PC-9 (cell line): ENCODE measurements at regions not wholly inside any gene's neighbourhood (a gene's known extent, or its start where the extent isn't known, plus 50 kb on each side); places are given as distances from the start of the nearest gene placed in this dataset.

Experiments
- BruUV-seq: library from RNA; stranded (reverse); fragments of 400-500 nt; replicated peaks from 2 replicates; lab custom pipeline; 2021; lab: Mats Ljungman, UMichigan
- CTCF ChIA-PET: fragments of 300-600 bp; sonication (Branson Sonifier 250); formaldehyde crosslinking; loops from one replicate; lab custom pipeline; 2022; ENCODE audit warnings: antibody characterized with exemption; lab: Charles Lee
- POLR2A ChIA-PET: fragments of 300-600 bp; sonication (Branson Sonifier 250); formaldehyde crosslinking; loops from one replicate; lab custom pipeline; 2022; ENCODE audit warnings: antibody characterized with exemption; ENCODE audit not compliant: unreplicated experiment; lab: Charles Lee
- DNase-seq, 2 experiments: peaks; one replicate each; pipeline versions ENCODE4 v3.0.0 to v3.0.0-alpha.2; 2015 to 2022; ENCODE audit warnings: mixed read lengths in 1 of 2
- H2AFZ ChIP-seq: fragments of 200-600 bp; sonication (generic); 2 replicates; pipeline ENCODE4 v1.8.1; 2017; ENCODE audit warnings: antibody characterized with exemption
- H3F3A ChIP-seq: fragments of 200-600 bp; sonication (generic); 2 replicates; pipeline ENCODE4 v1.8.1; 2017; ENCODE audit warnings: antibody characterized with exemption, mild to moderate bottlenecking, low read depth; ENCODE audit not compliant: insufficient read depth
- H3K27ac ChIP-seq: fragments of 200-600 bp; sonication (generic); 2 replicates; pipeline ENCODE4 v1.6.1; 2016; ENCODE audit warnings: mixed run types
- H3K27me3 ChIP-seq: fragments of 200-600 bp; sonication (generic); 2 replicates; pipeline ENCODE4 v1.6.1; 2016; ENCODE audit warnings: low read depth, mixed run types; ENCODE audit not compliant: insufficient read depth
- H3K36me3 ChIP-seq: fragments of 200-600 bp; sonication (generic); 2 replicates; pipeline ENCODE4 v1.6.1; 2016; ENCODE audit warnings: low read depth, mixed run types
- H3K4me1 ChIP-seq: fragments of 200-600 bp; sonication (generic); replicated peaks from 2 replicates; pipeline ENCODE4 v1.6.1; 2016; ENCODE audit warnings: mixed run types; ENCODE audit not compliant: insufficient read depth
- H3K4me2 ChIP-seq: fragments of 200-600 bp; sonication (generic); 2 replicates; pipeline ENCODE4 v1.6.1; 2017; ENCODE audit warnings: mixed run types
- H3K4me3 ChIP-seq: fragments of 200-600 bp; sonication (generic); 2 replicates; pipeline ENCODE4 v1.6.1; 2016; ENCODE audit warnings: mixed run types
- H3K79me2 ChIP-seq: fragments of 200-600 bp; sonication (generic); 2 replicates; pipeline ENCODE4 v1.6.1; 2017; ENCODE audit warnings: low read depth, mixed run types
- H3K9me2 ChIP-seq: fragments of 200-600 bp; sonication (generic); 2 replicates; pipeline ENCODE4 v1.8.1; 2017; ENCODE audit warnings: mild to moderate bottlenecking; ENCODE audit not compliant: insufficient read depth
- H3K9me3 ChIP-seq: fragments of 200-600 bp; sonication (generic); 2 replicates; pipeline ENCODE4 v1.8.1; 2016; ENCODE audit warnings: low read depth; ENCODE audit not compliant: insufficient read depth
- H4K20me1 ChIP-seq: fragments of 200-600 bp; sonication (generic); 2 replicates; pipeline ENCODE4 v1.8.1; 2017; ENCODE audit not compliant: insufficient read depth
- CTCF ChIP-seq: fragments of 200-600 bp; sonication (generic); conservative IDR thresholded peaks from 2 replicates; pipeline ENCODE4 v1.6.1; 2017; ENCODE audit warnings: mixed run types, antibody characterized with exemption, mild to moderate bottlenecking, moderate library complexity
- EZH2 ChIP-seq: fragments of 200-600 bp; sonication (generic); IDR thresholded peaks from 2 replicates; pipeline ENCODE4 v1.8.0; 2017; ENCODE audit warnings: antibody characterized with exemption, low read depth
- intact Hi-C: fragments of 100-400 bp; cut with micrococcal nuclease; formaldehyde crosslinking; loops from one replicate; pipeline ENCODE4 v1.10.0; 2022; ENCODE audit not compliant: unreplicated experiment

GRCh38 chr10:6726924-6727323, 146.8 kb upstream of the PRKCQ start:
- Histone ChIP-seq H3K4me1 (peaks cover 24% of the 10 kb centered on the region), H3K79me2 (no peaks in the 10 kb centered on the region), H3K4me2 (no peak overlapping the region), H3K27me3 (no peaks in the 10 kb centered on the region), H4K20me1 (no peaks in the 10 kb centered on the region), H3K27ac (no peak overlapping the region), H3K36me3 (no peaks in the 10 kb centered on the region), H2AFZ (no peak overlapping the region), H3K9me3 (no peaks in the 10 kb centered on the region), H3K9me2 (no peaks in the 10 kb centered on the region), H3F3A (peaks cover 14% of the 10 kb centered on the region; the same call in 1 of the 2 replicates), H3K4me3 (no peak overlapping the region)
- CTCF ChIA-PET, result no interaction called here
- no peak for DNase-seq
- BruUV-seq, result no TSS peak
- POLR2A ChIA-PET, result interaction anchor here (0.6 kb wide), 1 partner anchor 15 kb away, joined by 4 read pairs; no protein-coding TSS in a partner anchor
- intact Hi-C loops, result no loop called here
- TF ChIP-seq CTCF, result no peak

GRCh38 chr10:6722616-6723004, 142.5 kb upstream of the PRKCQ start:
- H3F3A ChIP-seq, result peaks cover 14% of the 10 kb centered on the region; the same call in 1 of the 2 replicates
- DNase-seq, result peak; percentile 34 to 68
- no peak overlapping the region for H3K4me3 ChIP-seq
- no peak overlapping the region for H2AFZ ChIP-seq
- POLR2A ChIA-PET, result interaction anchor here (1.5 kb wide), 1 partner anchor 15 kb away, joined by 22 read pairs; no protein-coding TSS in a partner anchor
- H3K4me1 ChIP-seq, result peaks cover 21% of the 10 kb centered on the region
- H3K27ac ChIP-seq, result peak overlapping the region; percentile 97
- no peaks in the 10 kb centered on the region for H4K20me1 ChIP-seq
- no peaks in the 10 kb centered on the region for H3K27me3 ChIP-seq
- no peaks in the 10 kb centered on the region for H3K79me2 ChIP-seq
- H3K9me2 ChIP-seq, result no peaks in the 10 kb centered on the region
- H3K9me3 ChIP-seq, result no peaks in the 10 kb centered on the region
- CTCF ChIA-PET, result no interaction called here
- TF ChIP-seq EZH2 (no peak), CTCF (no peak)
- BruUV-seq, result TSS peak; percentile 94
- peak overlapping the region; percentile 59 for H3K4me2 ChIP-seq
- intact Hi-C loops, result loop anchor here (1.0 kb wide), 3 partner anchors 15 to 57 kb away; no protein-coding TSS in a partner anchor
- H3K36me3 ChIP-seq, result no peaks in the 10 kb centered on the region

- intact Hi-C loops, result loop anchor here (1.0 kb wide), 3 partner anchors 15 to 57 kb away; no protein-coding TSS in a partner anchor
- peak overlapping the region; percentile 97 for H3K27ac ChIP-seq
- BruUV-seq, result no TSS peak
Measured at GRCh38 chr10:6721964-6722615, 142.0 kb upstream of the PRKCQ start.

More at GRCh38 chr10:6721964-6722615, 142.0 kb upstream of the PRKCQ start:
- peak; percentile 50 to 91 for DNase-seq
- Histone ChIP-seq H3K79me2 (no peaks in the 10 kb centered on the region), H3K27me3 (no peaks in the 10 kb centered on the region), H4K20me1 (no peaks in the 10 kb centered on the region), H3K4me3 (no peak overlapping the region; the same call in 1 of the 2 replicates), H3K9me2 (no peaks in the 10 kb centered on the region), H3F3A (peaks cover 14% of the 10 kb centered on the region; the same call in 1 of the 2 replicates), H3K36me3 (no peaks in the 10 kb centered on the region), H2AFZ (no peak overlapping the region), H3K4me1 (peaks cover 21% of the 10 kb centered on the region), H3K9me3 (no peaks in the 10 kb centered on the region), H3K4me2 (peak overlapping the region; percentile 59)
- TF ChIP-seq EZH2, result no peak
- TF ChIP-seq CTCF, result no peak
- ChIA-PET POLR2A (interaction anchor here (0.6 to 1.5 kb wide), 3 partner anchors 15 to 29 kb away, joined by 3 to 22 read pairs (median 4); no protein-coding TSS in a partner anchor), CTCF (interaction anchor here (0.7 to 1.4 kb wide), 2 partner anchors 61 to 344 kb away, joined by 3 to 4 read pairs; no protein-coding TSS in a partner anchor)
